Daoy (cell line): ENCODE measurements at regions not wholly inside any gene's neighbourhood (a gene's known extent, or its start where the extent isn't known, plus 50 kb on each side); places are given as distances from the start of the nearest gene placed in this dataset.

ENCODE experiments used
- DNase-seq: peaks from one replicate; pipeline ENCODE4 v3.0.0-alpha.2; 2015; ENCODE audit warnings: low read depth

- no peak for DNase-seq
Observed at GRCh38 chr11:71310184-71310583, 57.8 kb upstream of the SHANK2 start.

- DNase-seq, result no peak
Observed at GRCh38 chr11:71309611-71310010, 57.2 kb upstream of the SHANK2 start.

- DNase-seq, result no peak
Observed at GRCh38 chr11:71309181-71309580, 56.8 kb upstream of the SHANK2 start.

GRCh38 chr11:71307811-71308645 lies 55.7 kb upstream of the SHANK2 start:
- no peak for DNase-seq

GRCh38 chr11:71305451-71306125 lies 53.2 kb upstream of the SHANK2 start:
- peak; percentile 55 for DNase-seq

GRCh38 chr11:71305041-71305440 lies 52.7 kb upstream of the SHANK2 start:
- no peak for DNase-seq

GRCh38 chr11:71304491-71304890 lies 52.1 kb upstream of the SHANK2 start:
- no peak for DNase-seq

- no peak for DNase-seq
Observed at GRCh38 chr11:71304045-71304444, 51.7 kb upstream of the SHANK2 start.

- DNase-seq, result no peak
Observed at GRCh38 chr11:71302911-71303310, 50.5 kb upstream of the SHANK2 start.

GRCh38 chr11:71302534-71302909 lies 50.1 kb upstream of the SHANK2 start:
- no peak for DNase-seq
